ENCODE measurements at regions not wholly inside any gene's neighbourhood (a gene's known extent, or its start where the extent isn't known, plus 50 kb on each side); places are given as distances from the start of the nearest gene placed in this dataset.

GRCh38 chr2:17401096-17401495 is 117.1 kb downstream of the RAD51AP2 start:
- DNase-seq (ENCODE audit: low read depth), result no peak
- no peak overlapping the region for H3K4me3 ChIP-seq (ENCODE audit: low read length)
- no peak for TF ChIP-seq CTCF (IDR thresholded peaks at IDR 0.05; ENCODE audit: insufficient read depth, low read depth, low read length, missing control alignments)

- DNase-seq (ENCODE audit: low read depth), result no peak
- no peak for TF ChIP-seq CTCF (IDR thresholded peaks at IDR 0.05; ENCODE audit: insufficient read depth, low read depth, low read length, missing control alignments)
- H3K4me3 ChIP-seq (ENCODE audit: low read length), result no peak overlapping the region
Measured at GRCh38 chr2:17398770-17399169, 119.5 kb downstream of the RAD51AP2 start.

- DNase-seq (ENCODE audit: low read depth), result peak; percentile 47
- TF ChIP-seq CTCF (IDR thresholded peaks at IDR 0.05; ENCODE audit: insufficient read depth, low read depth, low read length, missing control alignments), result no peak
- no peak overlapping the region for H3K4me3 ChIP-seq (ENCODE audit: low read length)
Measured at GRCh38 chr2:17388798-17389197, 129.4 kb downstream of the RAD51AP2 start.

GRCh38 chr2:17387591-17387990 is 130.6 kb downstream of the RAD51AP2 start:
- no peak for TF ChIP-seq CTCF (IDR thresholded peaks at IDR 0.05; ENCODE audit: insufficient read depth, low read depth, low read length, missing control alignments)
- H3K4me3 ChIP-seq (ENCODE audit: low read length), result no peak overlapping the region
- peak; percentile 30 for DNase-seq (ENCODE audit: low read depth)

GRCh38 chr2:17386771-17387170 is 131.5 kb downstream of the RAD51AP2 start:
- H3K4me3 ChIP-seq (ENCODE audit: low read length), result no peak overlapping the region

GRCh38 chr2:17380003-17380402 is 138.2 kb downstream of the RAD51AP2 start:
- no peak for DNase-seq (ENCODE audit: low read depth)
- no peak overlapping the region for H3K4me3 ChIP-seq (ENCODE audit: low read length)
- TF ChIP-seq CTCF (IDR thresholded peaks at IDR 0.05; ENCODE audit: insufficient read depth, low read depth, low read length, missing control alignments), result no peak

More at GRCh38 chr2:17386771-17387170, 131.5 kb downstream of the RAD51AP2 start:
- no peak for DNase-seq (ENCODE audit: low read depth)
- TF ChIP-seq CTCF (IDR thresholded peaks at IDR 0.05; ENCODE audit: insufficient read depth, low read depth, low read length, missing control alignments), result no peak

GRCh38 chr2:17375262-17375661 is 143.0 kb downstream of the RAD51AP2 start:
- TF ChIP-seq CTCF (IDR thresholded peaks at IDR 0.05; ENCODE audit: insufficient read depth, low read depth, low read length, missing control alignments), result no peak
- peak; percentile 23 for DNase-seq (ENCODE audit: low read depth)

More at GRCh38 chr2:17375262-17375661, 143.0 kb downstream of the RAD51AP2 start:
- no peak overlapping the region for H3K4me3 ChIP-seq (ENCODE audit: low read length)
